GM23338 (cell line): ENCODE measurements at regions not wholly inside any gene's neighbourhood (a gene's known extent, or its start where the extent isn't known, plus 50 kb on each side); places are given as distances from the start of the nearest gene placed in this dataset.

Experiments used
- ATAC-seq: fragments of 200-7000 bp; cut with Tn5 transposase; 3 replicates; pipeline ENCODE4 v1.9.1; 2020
- DNase-seq: peaks from one replicate; pipeline ENCODE4 v3.0.0-alpha.2; 2015; ENCODE audit warnings: low spot score
- H2AFZ ChIP-seq: fragments of 200-600 bp; sonication (generic); 2 replicates; pipeline ENCODE4 v1.8.0; 2016; ENCODE audit warnings: antibody characterized with exemption, mild to moderate bottlenecking, moderate library complexity
- H3F3A ChIP-seq: fragments of 200-600 bp; sonication (generic); replicated peaks from 2 replicates; pipeline ENCODE4 v1.8.0; 2017; ENCODE audit warnings: antibody characterized with exemption, mixed run types, low read depth
- H3K27ac ChIP-seq: fragments of 200-600 bp; sonication (generic); 2 replicates; pipeline ENCODE4 v1.6.1; 2016; ENCODE audit warnings: low read depth
- H3K27me3 ChIP-seq: fragments of 200-600 bp; sonication (generic); 2 replicates; pipeline ENCODE4 v1.8.0; 2016; ENCODE audit warnings: mild to moderate bottlenecking, mixed run types, moderate library complexity; ENCODE audit not compliant: insufficient read depth
- H3K36me3 ChIP-seq: fragments of 200-600 bp; sonication (generic); 2 replicates; pipeline ENCODE4 v1.8.0; 2016; ENCODE audit warnings: mild to moderate bottlenecking; ENCODE audit not compliant: insufficient read depth
- H3K4me1 ChIP-seq: fragments of 200-600 bp; sonication (generic); 2 replicates; pipeline ENCODE4 v1.8.0; 2016; ENCODE audit warnings: mild to moderate bottlenecking, moderate library complexity; ENCODE audit not compliant: insufficient read depth
- H3K4me2 ChIP-seq: fragments of 200-600 bp; sonication (generic); 2 replicates; pipeline ENCODE4 v1.7.1; 2017; ENCODE audit warnings: mixed run types
- H3K4me3 ChIP-seq: fragments of 200-600 bp; sonication (generic); 2 replicates; pipeline ENCODE4 v1.6.1; 2016; ENCODE audit warnings: mixed run types
- H3K79me2 ChIP-seq: fragments of 200-600 bp; sonication (generic); replicated peaks from 2 replicates; pipeline ENCODE4 v1.8.0; 2017; ENCODE audit warnings: mild to moderate bottlenecking; ENCODE audit not compliant: insufficient read depth
- H3K9me2 ChIP-seq: fragments of 200-600 bp; sonication (generic); 2 replicates; pipeline ENCODE4 v1.8.0; 2017; ENCODE audit not compliant: insufficient read depth
- H4K20me1 ChIP-seq: fragments of 200-600 bp; sonication (generic); replicated peaks from 2 replicates; pipeline ENCODE4 v1.8.0; 2017; ENCODE audit warnings: mild to moderate bottlenecking; ENCODE audit not compliant: insufficient read depth
- H3K27ac Mint-ChIP-seq: 2 replicates; pipeline ENCODE4 v1.8.0; 2020; ENCODE audit warnings: inconsistent platforms, mild to moderate bottlenecking, moderate library complexity, mixed read lengths
- H3K27me3 Mint-ChIP-seq: 3 replicates; pipeline ENCODE4 v1.8.0; 2022; ENCODE audit warnings: low read depth, mild to moderate bottlenecking, moderate library complexity, mixed read lengths, inconsistent platforms; ENCODE audit not compliant: insufficient read depth, poor library complexity
- H3K36me3 Mint-ChIP-seq: 3 replicates; pipeline ENCODE4 v1.8.0; 2021; ENCODE audit warnings: low read depth, mild to moderate bottlenecking, inconsistent platforms, moderate library complexity, mixed read lengths
- H3K4me1 Mint-ChIP-seq: 3 replicates; pipeline ENCODE4 v1.8.0; 2020; ENCODE audit warnings: mild to moderate bottlenecking, inconsistent platforms, mixed read lengths
- H3K4me3 Mint-ChIP-seq: 3 replicates; pipeline ENCODE4 v1.8.0; 2021; ENCODE audit warnings: moderate library complexity, mild to moderate bottlenecking, inconsistent platforms, mixed read lengths
- H3K9me3 Mint-ChIP-seq: 3 replicates; pipeline ENCODE4 v1.8.0; 2020; ENCODE audit warnings: moderate library complexity, mild to moderate bottlenecking, inconsistent platforms, mixed read lengths
- CTCF ChIP-seq, 2 experiments: fragments of 200-600 bp in 1 of 2; sonication (generic) in 1 of 2; conservative IDR thresholded peaks; 2 replicates each; pipeline versions ENCODE4 v1.5.1 to v1.6.1; 2016 to 2017; ENCODE audit warnings: antibody characterized with exemption in 2 of 2, low read depth in 2 of 2, mild to moderate bottlenecking in 2 of 2, moderate library complexity in 1 of 2
- ETS1 ChIP-seq: IDR thresholded peaks from 2 replicates; pipeline ENCODE4 v1.6.1; 2016; ENCODE audit warnings: antibody characterized with exemption
- EZH2 ChIP-seq: fragments of 200-600 bp; sonication (generic); IDR thresholded peaks from one replicate; pipeline ENCODE4 v1.8.0; 2017; ENCODE audit warnings: antibody characterized with exemption, mild to moderate bottlenecking, low read depth; ENCODE audit not compliant: unreplicated experiment
- JUNB ChIP-seq: IDR thresholded peaks from one replicate; pipeline ENCODE4 v1.6.1; 2016; ENCODE audit warnings: antibody characterized with exemption; ENCODE audit not compliant: unreplicated experiment
- NANOG ChIP-seq: IDR thresholded peaks from 2 replicates; pipeline ENCODE4 v1.6.1; 2016; ENCODE audit warnings: antibody characterized with exemption, borderline replicate concordance
- POLR2AphosphoS5 ChIP-seq: IDR thresholded peaks from 2 replicates; pipeline ENCODE4 v1.6.1; 2016; ENCODE audit warnings: antibody characterized with exemption, low read depth
- STAT1 ChIP-seq: IDR thresholded peaks from one replicate; pipeline ENCODE4 v1.6.1; 2016; ENCODE audit warnings: antibody characterized with exemption; ENCODE audit not compliant: unreplicated experiment
- ZNF114 ChIP-seq: fragments of 250-450 bp; sonication (Bioruptor Pico); IDR thresholded peaks from 2 replicates; pipeline ENCODE4 v1.5.0; 2020; ENCODE audit warnings: mild to moderate bottlenecking, moderate library complexity
- ZNF331 ChIP-seq: fragments of 250-450 bp; sonication (Bioruptor Pico); IDR thresholded peaks from 2 replicates; pipeline ENCODE4 v1.5.0; 2020; ENCODE audit warnings: low read depth, mild to moderate bottlenecking, moderate library complexity
- ZNF462 ChIP-seq: fragments of 250-450 bp; sonication (Bioruptor Pico); IDR thresholded peaks from 2 replicates; pipeline ENCODE4 v1.5.0; 2020; ENCODE audit warnings: mild to moderate bottlenecking, moderate library complexity

GRCh38 chr3:150344079-150344759 lies 63.9 kb upstream of the TSC22D2 start:
- TF ChIP-seq ZNF114 (CRISPR knock-in tag) (no peak), ZNF331 (CRISPR knock-in tag) (no peak), ZNF462 (CRISPR knock-in tag) (no peak), CTCF (conservative IDR thresholded peaks at IDR 0.05; ENCODE audit: low read depth in 2 of 2) (no peak), JUNB (no peak), STAT1 (no peak), POLR2AphosphoS5 (no peak), ETS1 (no peak), EZH2 (no peak), NANOG (no peak)
- H3K4me3 ChIP-seq, result no peak overlapping the region
- H3K27me3 ChIP-seq, result no peaks in the 10 kb centered on the region
- DNase-seq (no peak), ATAC-seq (no peak)
- Mint-ChIP-seq H3K4me1 (peaks cover 47% of the 10 kb centered on the region), H3K4me3 (no peak overlapping the region), H3K27me3 (peaks cover 4% of the 10 kb centered on the region), H3K9me3 (no peaks in the 10 kb centered on the region), H3K36me3 (no peaks in the 10 kb centered on the region), H3K27ac (no peak overlapping the region)
- H2AFZ ChIP-seq, result no peak overlapping the region
- no peaks in the 10 kb centered on the region for H3F3A ChIP-seq
- no peaks in the 10 kb centered on the region for H3K79me2 ChIP-seq
- peak overlapping the region; percentile 41; the same call in 1 of the 2 replicates for H3K4me2 ChIP-seq
- H3K9me2 ChIP-seq, result no peaks in the 10 kb centered on the region
- H3K27ac ChIP-seq, result peak overlapping the region; percentile 51; the same call in 1 of the 2 replicates
- H3K36me3 ChIP-seq, result no peaks in the 10 kb centered on the region
- no peaks in the 10 kb centered on the region for H4K20me1 ChIP-seq
- peaks cover 36% of the 10 kb centered on the region for H3K4me1 ChIP-seq
